22Rv1 (cell line): ENCODE measurements at regions not wholly inside any gene's neighbourhood (a gene's known extent, or its start where the extent isn't known, plus 50 kb on each side); places are given as distances from the start of the nearest gene placed in this dataset.

Source experiments
- H3K27ac ChIP-seq: fragments of 450-650 bp; 2 replicates; pipeline ENCODE4 v1.5.1; 2017
- CTCF ChIP-seq: fragments of 450-650 bp; IDR thresholded peaks from 2 replicates; pipeline ENCODE4 v1.5.1; 2017; ENCODE audit warnings: mild to moderate bottlenecking
- ZFX ChIP-seq: fragments of 450-650 bp; IDR thresholded peaks from 2 replicates; pipeline ENCODE4 v1.6.1; 2017; ENCODE audit warnings: antibody characterized with exemption, borderline replicate concordance

DNA sequence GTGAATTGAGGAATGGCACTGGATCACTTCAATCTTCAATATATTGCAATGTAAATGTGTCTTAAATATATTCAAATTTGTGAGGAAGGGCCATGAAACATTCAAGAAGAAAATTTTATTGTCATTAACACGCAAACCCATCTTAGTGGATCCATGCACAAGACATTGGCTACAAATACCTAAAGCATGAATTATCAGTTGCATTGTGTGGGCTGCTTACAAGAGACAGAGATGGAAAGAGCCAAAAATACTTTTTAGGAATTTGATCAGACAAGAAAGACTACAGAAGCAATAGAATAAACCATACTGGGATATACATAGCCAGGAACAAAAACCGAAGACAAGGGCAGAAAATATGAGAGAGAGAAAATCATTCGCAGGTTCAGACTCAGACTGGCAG is 616.2 kb upstream of the GRIA3 start:
- no peak for TF ChIP-seq ZFX
- no peak for TF ChIP-seq CTCF
- no peak overlapping the region for H3K27ac ChIP-seq

- no peak overlapping the region for H3K27ac ChIP-seq
- TF ChIP-seq ZFX: no peak
- TF ChIP-seq CTCF: no peak
Observed at GRCh38 chrX:122572461-122572860, 611.6 kb upstream of the GRIA3 start.

DNA sequence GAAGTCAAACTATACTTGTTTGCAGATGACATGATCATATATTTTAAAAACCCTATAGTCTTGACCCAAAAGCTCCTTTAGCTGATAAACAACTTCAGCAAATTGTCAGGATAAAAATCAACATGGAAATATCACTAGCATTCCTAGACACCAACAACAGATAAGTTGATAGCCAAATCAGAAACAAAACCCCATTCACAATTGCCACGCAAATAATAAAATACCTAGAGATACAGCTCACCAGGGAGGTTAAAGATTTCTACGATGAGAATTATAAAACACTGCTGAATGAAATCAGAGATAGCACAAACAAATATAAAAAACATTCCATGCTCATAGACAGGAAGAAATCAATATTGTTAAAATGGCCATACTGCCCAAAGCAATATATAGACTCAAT is 605.0 kb upstream of the GRIA3 start:
- no peak overlapping the region for H3K27ac ChIP-seq
- TF ChIP-seq CTCF (no peak), ZFX (no peak)

DNA sequence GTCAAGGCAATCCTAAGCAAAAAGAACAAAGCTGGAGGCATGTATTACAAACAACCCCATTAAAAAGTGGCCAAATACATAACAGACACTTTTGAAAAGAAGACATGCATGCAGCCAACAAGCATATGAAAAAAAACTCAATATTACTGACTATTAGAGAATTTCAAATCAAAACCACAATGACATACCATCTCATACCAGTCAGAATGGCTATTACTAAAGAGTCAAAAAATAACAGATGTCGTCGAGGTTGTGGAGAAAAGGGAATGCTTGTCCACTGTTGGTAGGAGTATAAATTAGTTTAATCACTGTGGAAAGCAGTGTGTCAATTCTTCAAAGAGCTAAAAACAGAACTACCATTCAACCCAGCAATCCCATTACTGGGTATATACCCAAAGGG is 604.6 kb upstream of the GRIA3 start:
- TF ChIP-seq CTCF: no peak
- no peak for TF ChIP-seq ZFX
- no peak overlapping the region for H3K27ac ChIP-seq

DNA sequence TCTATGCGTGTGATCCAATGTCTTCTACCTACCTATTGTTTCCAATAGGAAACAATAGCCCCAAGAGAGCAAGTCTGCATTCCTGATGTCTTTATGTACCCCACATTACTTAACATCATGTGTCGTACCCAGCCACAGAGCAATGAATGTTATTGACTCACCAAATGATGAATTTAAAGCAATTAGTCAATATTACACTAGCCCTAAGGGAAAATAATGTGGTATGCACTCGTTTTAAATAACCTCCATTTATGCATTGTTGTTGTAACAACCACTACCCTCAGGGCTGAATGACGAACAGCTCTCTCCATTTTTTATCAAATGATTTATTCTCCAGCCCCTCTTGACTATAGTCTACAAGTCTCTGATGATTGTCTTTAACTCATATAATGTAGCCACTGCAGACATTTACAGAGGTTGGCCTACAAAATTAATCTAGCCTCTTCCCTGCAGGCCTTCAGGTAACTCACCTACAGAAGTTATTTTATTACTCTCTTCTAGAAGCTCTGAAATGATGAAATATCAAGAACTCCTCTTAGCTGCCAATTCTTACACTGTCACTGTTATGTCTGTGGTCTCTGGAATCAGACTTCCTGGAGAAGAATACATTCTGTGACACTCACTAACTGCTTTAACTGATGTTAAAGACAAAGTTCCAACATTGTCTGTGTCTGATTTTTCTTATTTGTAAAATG is 601.7 kb upstream of the GRIA3 start:
- H3K27ac ChIP-seq: no peak overlapping the region
- TF ChIP-seq CTCF (no peak), ZFX (no peak)

DNA sequence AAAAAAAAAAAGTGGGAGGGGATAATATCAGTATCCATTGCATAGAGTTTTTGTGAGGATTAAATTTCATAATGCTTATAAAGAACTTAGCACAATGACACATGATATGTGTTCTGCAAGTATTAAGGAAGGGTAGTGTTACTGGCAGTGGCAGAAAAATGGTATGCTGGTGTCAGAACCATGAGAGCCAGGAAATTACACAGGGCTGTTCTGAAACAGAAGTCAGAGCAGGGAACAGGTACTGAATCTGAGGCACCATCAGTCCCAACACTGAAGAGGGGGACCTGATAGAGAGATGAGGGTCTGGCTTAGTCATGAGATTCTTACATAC is 601.1 kb upstream of the GRIA3 start:
- H3K27ac ChIP-seq: no peak overlapping the region
- TF ChIP-seq ZFX: no peak
- TF ChIP-seq CTCF: no peak

DNA sequence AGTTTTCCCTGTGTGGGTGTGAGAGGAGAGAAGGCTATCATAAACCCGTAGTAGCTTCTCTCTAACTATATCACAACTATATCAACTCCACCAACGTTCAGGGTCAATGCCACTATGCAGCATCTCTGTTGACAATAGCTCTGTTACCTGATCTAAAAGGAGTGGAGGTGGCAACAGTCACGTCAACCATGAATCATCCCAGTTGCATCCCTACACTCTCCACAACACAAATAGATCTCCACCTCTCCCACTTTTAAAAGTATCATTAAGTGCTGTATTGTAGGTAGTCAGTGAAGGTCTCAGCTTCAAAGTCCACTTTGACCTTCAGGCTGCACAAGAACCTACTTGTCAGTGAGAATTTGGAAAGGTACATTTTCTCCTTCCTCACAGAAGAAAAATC is 600.5 kb upstream of the GRIA3 start:
- no peak overlapping the region for H3K27ac ChIP-seq
- no peak for TF ChIP-seq CTCF
- no peak for TF ChIP-seq ZFX
